IMR-90 (cell line): ENCODE measurements at regions not wholly inside any gene's neighbourhood (a gene's known extent, or its start where the extent isn't known, plus 50 kb on each side); places are given as distances from the start of the nearest gene placed in this dataset.

ENCODE experiments used
- ATAC-seq: fragments of 200-7000 bp; cut with Tn5 transposase; 2 replicates; pipeline ENCODE4 v1.9.1; 2020; ENCODE audit warnings: low read depth, mild to moderate bottlenecking, moderate library complexity
- BruUV-seq: library from RNA; stranded (reverse); fragments of 400-500 nt; replicated peaks from 2 replicates; lab custom pipeline; 2021; lab: Mats Ljungman, UMichigan
- CTCF ChIA-PET: fragments of 300-600 bp; formaldehyde crosslinking; extraction: SDS; loops from one replicate; lab custom pipeline; 2021; ENCODE audit warnings: antibody characterized with exemption; lab: Yijun Ruan, JAX
- POLR2A ChIA-PET: fragments of 300-600 bp; sonication (Branson Sonifier 250); formaldehyde crosslinking; loops from one replicate; lab custom pipeline; 2022; ENCODE audit warnings: antibody characterized with exemption; ENCODE audit not compliant: unreplicated experiment; lab: Charles Lee
- DNase-seq: peaks from one replicate; pipeline ENCODE4 v3.0.0; 2013
- H2AFZ ChIP-seq: replicated peaks from 2 replicates; pipeline ENCODE3; 2013; ENCODE audit warnings: low read length, mild to moderate bottlenecking; ENCODE audit not compliant: poor library complexity
- H2AK5ac ChIP-seq: 2 replicates; pipeline ENCODE4 v1.6.1; 2013; ENCODE audit warnings: low read depth, low read length, inconsistent platforms
- H2AK9ac ChIP-seq: replicated peaks from 2 replicates; pipeline ENCODE3; 2013; ENCODE audit warnings: mild to moderate bottlenecking, low read depth, low read length, moderate library complexity; ENCODE audit not compliant: poor library complexity
- H2BK120ac ChIP-seq: 2 replicates; pipeline ENCODE4 v1.6.1; 2013; ENCODE audit warnings: low read depth, low read length, inconsistent platforms
- H2BK15ac ChIP-seq: 3 replicates; pipeline ENCODE4 v1.6.1; 2013; ENCODE audit warnings: low read depth, low read length, inconsistent platforms
- H2BK20ac ChIP-seq: 2 replicates; pipeline ENCODE4 v1.6.1; 2013; ENCODE audit warnings: low read depth, mild to moderate bottlenecking, inconsistent platforms, low read length, moderate library complexity
- H2BK5ac ChIP-seq: 2 replicates; pipeline ENCODE4 v1.6.1; 2013; ENCODE audit warnings: mild to moderate bottlenecking, low read depth, low read length, inconsistent platforms; ENCODE audit not compliant: poor library complexity, severe bottlenecking
- H3K14ac ChIP-seq: replicated peaks from 2 replicates; pipeline ENCODE4 v1.6.1; 2013; ENCODE audit warnings: low read depth, low read length, inconsistent platforms
- H3K18ac ChIP-seq: 2 replicates; pipeline ENCODE4 v1.6.1; 2013; ENCODE audit warnings: low read depth, low read length, control low read depth
- H3K23ac ChIP-seq: 2 replicates; pipeline ENCODE4 v1.6.1; 2013; ENCODE audit warnings: low read depth, low read length, inconsistent platforms
- H3K27ac ChIP-seq: 2 replicates; pipeline ENCODE4 v1.5.1; 2013; ENCODE audit warnings: mild to moderate bottlenecking, control low read depth, low read length; ENCODE audit not compliant: insufficient read depth
- H3K27me3 ChIP-seq: 2 replicates; pipeline ENCODE4 v1.6.1; 2013; ENCODE audit warnings: low read length; ENCODE audit not compliant: control insufficient read depth, insufficient read depth
- H3K36me3 ChIP-seq: 2 replicates; pipeline ENCODE4 v1.6.1; 2013; ENCODE audit warnings: low read length, mixed read lengths; ENCODE audit not compliant: control insufficient read depth, insufficient read depth
- H3K4ac ChIP-seq: 2 replicates; pipeline ENCODE4 v1.6.1; 2013; ENCODE audit warnings: low read depth, low read length, inconsistent platforms
- H3K4me1 ChIP-seq: 2 replicates; pipeline ENCODE4 v1.6.1; 2013; ENCODE audit warnings: low read length, mixed read lengths; ENCODE audit not compliant: control insufficient read depth, insufficient read depth
- H3K4me2 ChIP-seq: 2 replicates; pipeline ENCODE4 v1.6.1; 2013; ENCODE audit warnings: low read depth, mild to moderate bottlenecking, control low read depth, low read length, moderate library complexity
- H3K4me3 ChIP-seq: 2 replicates; pipeline ENCODE4 v1.5.1; 2013; ENCODE audit warnings: low read depth, mild to moderate bottlenecking, control low read depth, low read length, moderate library complexity; ENCODE audit not compliant: insufficient read depth
- H3K56ac ChIP-seq: 2 replicates; pipeline ENCODE4 v1.6.1; 2013; ENCODE audit warnings: low read length, inconsistent platforms; ENCODE audit not compliant: insufficient read depth; ENCODE audit errors: extremely low read depth
- H3K79me1 ChIP-seq, 2 experiments: 2 replicates each; pipeline ENCODE4 v1.6.1; 2013; ENCODE audit warnings: low read length in 2 of 2, inconsistent platforms in 1 of 2, low read depth in 1 of 2
- H3K9ac ChIP-seq: 2 replicates; pipeline ENCODE4 v1.6.1; 2013; ENCODE audit warnings: low read depth, low read length, control low read depth
- H3K9me1 ChIP-seq: 2 replicates; pipeline ENCODE4 v1.6.1; 2013; ENCODE audit warnings: low read length, inconsistent platforms; ENCODE audit not compliant: insufficient read depth
- H3K9me3 ChIP-seq: 2 replicates; pipeline ENCODE4 v1.6.1; 2013; ENCODE audit warnings: low read length; ENCODE audit not compliant: control insufficient read depth, insufficient read depth
- H4K20me1 ChIP-seq: 2 replicates; pipeline ENCODE4 v1.6.1; 2013; ENCODE audit warnings: low read length, inconsistent platforms; ENCODE audit not compliant: insufficient read depth
- H4K5ac ChIP-seq: 2 replicates; pipeline ENCODE4 v1.6.1; 2013; ENCODE audit warnings: mild to moderate bottlenecking, low read depth, low read length, control low read depth
- H4K8ac ChIP-seq, 2 experiments: 2 replicates each; pipeline ENCODE4 v1.6.1; 2013; ENCODE audit warnings: low read depth in 2 of 2, low read length in 2 of 2, control low read depth in 1 of 2, inconsistent platforms in 1 of 2
- H4K91ac ChIP-seq: 2 replicates; pipeline ENCODE4 v1.6.1; 2013; ENCODE audit warnings: low read depth, low read length, inconsistent platforms; ENCODE audit not compliant: insufficient read depth
- BHLHE40 ChIP-seq: fragments of 150-350 bp; IDR thresholded peaks from 2 replicates; pipeline ENCODE4 v1.6.1; 2016; ENCODE audit warnings: mild to moderate bottlenecking, low read depth, low read length
- CEBPB ChIP-seq: IDR thresholded peaks from 2 replicates; pipeline ENCODE4 v1.6.1; 2012; ENCODE audit warnings: low read depth, low read length, improper control_type of control experiment
- CHD1 ChIP-seq: IDR thresholded peaks from 2 replicates; pipeline ENCODE4 v1.6.1; 2012; ENCODE audit warnings: low read depth, low read length, improper control_type of control experiment
- FOS ChIP-seq: fragments of 150-350 bp; IDR thresholded peaks from 2 replicates; pipeline ENCODE4 v1.6.1; 2016; ENCODE audit warnings: low read depth, low read length
- POLR2A ChIP-seq: IDR thresholded peaks from 2 replicates; pipeline ENCODE4 v1.6.1; 2012; ENCODE audit warnings: mild to moderate bottlenecking, low read depth, low read length
- RCOR1 ChIP-seq: IDR thresholded peaks from 2 replicates; pipeline ENCODE4 v1.6.1; 2012; ENCODE audit warnings: mild to moderate bottlenecking, low read length, improper control_type of control experiment; ENCODE audit not compliant: insufficient replicate concordance
- RFX5 ChIP-seq: IDR thresholded peaks from 2 replicates; pipeline ENCODE4 v1.8.0; 2012; ENCODE audit warnings: low read depth, mild to moderate bottlenecking, low read length, moderate library complexity
- SMC3 ChIP-seq: fragments of 150-350 bp; IDR thresholded peaks from 2 replicates; pipeline ENCODE4 v1.6.1; 2016; ENCODE audit warnings: low read depth, mild to moderate bottlenecking, antibody characterized with exemption, low read length, moderate library complexity
- WGBS, 2 experiments: methylation state at CpG; one replicate each; pipeline versions ENCODE4 v1.1.5 to v1.1.7; 2013; ENCODE audit warnings: missing lambda C conversion rate in 2 of 2; ENCODE audit not compliant: insufficient read length in 1 of 2; ENCODE audit errors: extremely low coverage in 2 of 2; 5-methylcytosine and 5-hydroxymethylcytosine counted together
- dilution Hi-C: fragments of 300-500 bp; cut with HindIII; formaldehyde crosslinking; loops from one replicate; pipeline ENCODE4 v1.14.3; 2018; ENCODE audit warnings: low sequenced_read_pairs; ENCODE audit not compliant: unreplicated experiment
- in situ Hi-C: fragments of 300-500 bp; cut with MboI; formaldehyde crosslinking; loops from 3 replicates; pipeline ENCODE4 v1.14.3; 2019; ENCODE audit warnings: low sequenced_read_pairs, inconsistent platforms, mixed read lengths
- intact Hi-C: fragments of 100-400 bp; cut with micrococcal nuclease; formaldehyde crosslinking; loops from 2 replicates; pipeline ENCODE4 v1.10.0; 2022
- TF ChIP-seq, protein P1 (sequence below): fragments of 150-350 bp; IDR thresholded peaks from 2 replicates; pipeline ENCODE4 v1.6.1; 2017; ENCODE audit warnings: mild to moderate bottlenecking, antibody characterized with exemption, low read length, low read depth
- TF ChIP-seq, protein P2 (sequence below): fragments of 150-350 bp; IDR thresholded peaks from 2 replicates; pipeline ENCODE4 v1.6.1; 2016; ENCODE audit warnings: low read depth, mild to moderate bottlenecking, low read length, moderate library complexity, borderline replicate concordance

DNA sequence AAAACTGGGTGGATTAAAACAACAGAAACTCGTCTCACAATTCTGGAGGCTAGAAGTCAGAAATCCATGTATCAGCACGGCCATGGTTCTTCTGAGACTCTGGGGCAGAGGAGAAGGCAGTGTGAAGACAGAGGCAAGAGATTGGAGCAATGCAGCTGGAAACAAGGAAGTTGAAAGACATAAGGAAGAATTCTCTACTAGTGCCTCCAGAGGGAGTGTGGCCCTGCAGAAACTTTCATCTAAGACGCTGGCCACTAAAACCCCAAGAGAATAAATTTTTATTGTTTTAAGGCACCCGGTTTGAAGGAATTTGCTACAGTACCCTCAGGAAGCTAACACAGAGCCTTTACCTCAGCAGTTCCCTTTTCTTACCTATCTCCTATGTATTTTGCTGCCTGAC lies 1012.2 kb upstream of the CADM2 start:
- no peak overlapping the region for H2AFZ ChIP-seq
- no peak overlapping the region for H2BK120ac ChIP-seq
- ChIA-PET POLR2A (no interaction called here), CTCF (no interaction called here)
- no CpG with 5 or more reads among the region's 4 CpGs for WGBS, 2 experiments
- no peak overlapping the region for H3K18ac ChIP-seq
- H3K23ac ChIP-seq, result no peak overlapping the region
- no peak overlapping the region for H4K91ac ChIP-seq
- H2AK9ac ChIP-seq, result no peak overlapping the region
- H3K56ac ChIP-seq, result no peak overlapping the region
- no peak overlapping the region for H3K14ac ChIP-seq
- no peak overlapping the region for H3K9ac ChIP-seq
- no peak overlapping the region for H2AK5ac ChIP-seq
- H3K9me1 ChIP-seq, result no peaks in the 10 kb centered on the region
- no TSS peak for BruUV-seq
- TF ChIP-seq CHD1, result no peak
- TF ChIP-seq FOS, result no peak
- TF ChIP-seq RFX5, result no peak
- no peak for TF ChIP-seq POLR2A
- TF ChIP-seq, protein P1, sequence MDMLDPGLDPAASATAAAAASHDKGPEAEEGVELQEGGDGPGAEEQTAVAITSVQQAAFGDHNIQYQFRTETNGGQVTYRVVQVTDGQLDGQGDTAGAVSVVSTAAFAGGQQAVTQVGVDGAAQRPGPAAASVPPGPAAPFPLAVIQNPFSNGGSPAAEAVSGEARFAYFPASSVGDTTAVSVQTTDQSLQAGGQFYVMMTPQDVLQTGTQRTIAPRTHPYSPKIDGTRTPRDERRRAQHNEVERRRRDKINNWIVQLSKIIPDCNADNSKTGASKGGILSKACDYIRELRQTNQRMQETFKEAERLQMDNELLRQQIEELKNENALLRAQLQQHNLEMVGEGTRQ, result no peak
- no peak for TF ChIP-seq SMC3
- TF ChIP-seq, protein P2, sequence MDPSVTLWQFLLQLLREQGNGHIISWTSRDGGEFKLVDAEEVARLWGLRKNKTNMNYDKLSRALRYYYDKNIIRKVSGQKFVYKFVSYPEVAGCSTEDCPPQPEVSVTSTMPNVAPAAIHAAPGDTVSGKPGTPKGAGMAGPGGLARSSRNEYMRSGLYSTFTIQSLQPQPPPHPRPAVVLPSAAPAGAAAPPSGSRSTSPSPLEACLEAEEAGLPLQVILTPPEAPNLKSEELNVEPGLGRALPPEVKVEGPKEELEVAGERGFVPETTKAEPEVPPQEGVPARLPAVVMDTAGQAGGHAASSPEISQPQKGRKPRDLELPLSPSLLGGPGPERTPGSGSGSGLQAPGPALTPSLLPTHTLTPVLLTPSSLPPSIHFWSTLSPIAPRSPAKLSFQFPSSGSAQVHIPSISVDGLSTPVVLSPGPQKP, result no peak
- TF ChIP-seq RCOR1, result no peak
- TF ChIP-seq BHLHE40, result no peak
- TF ChIP-seq CEBPB, result no peak
- dilution Hi-C loops, result no loop called here
- H3K9me3 ChIP-seq, result peaks cover 9% of the 10 kb centered on the region; the same call in 1 of the 2 replicates
- H4K5ac ChIP-seq, result no peak overlapping the region
- H2BK5ac ChIP-seq, result no peak overlapping the region
- intact Hi-C loops, result no loop called here
- H3K4ac ChIP-seq, result no peak overlapping the region
- H3K4me2 ChIP-seq, result no peak overlapping the region
- H3K4me3 ChIP-seq, result no peak overlapping the region
- no peaks in the 10 kb centered on the region for H3K36me3 ChIP-seq
- H3K79me1 ChIP-seq, result no peaks in the 10 kb centered on the region
- H4K8ac ChIP-seq, result no peak overlapping the region
- no peaks in the 10 kb centered on the region for H4K20me1 ChIP-seq
- DNase-seq, result no peak
- H2BK20ac ChIP-seq, result no peak overlapping the region
- in situ Hi-C loops, result no loop called here
- H3K4me1 ChIP-seq, result no peaks in the 10 kb centered on the region
- no peak overlapping the region for H3K27ac ChIP-seq
- ATAC-seq, result no peak
- no peak overlapping the region for H2BK15ac ChIP-seq
- H3K27me3 ChIP-seq, result no peaks in the 10 kb centered on the region
